Iris pigment epithelial cell (primary cell): ENCODE measurements at regions not wholly inside any gene's neighbourhood (a gene's known extent, or its start where the extent isn't known, plus 50 kb on each side); places are given as distances from the start of the nearest gene placed in this dataset.
A peak's percentile ranks its signal among the peaks of the same experiment; 100 is the strongest.

ENCODE experiments used
- DNase-seq: peaks from one replicate; pipeline ENCODE4 v3.0.0-alpha.2; 2011; ENCODE audit warnings: low read depth

DNA sequence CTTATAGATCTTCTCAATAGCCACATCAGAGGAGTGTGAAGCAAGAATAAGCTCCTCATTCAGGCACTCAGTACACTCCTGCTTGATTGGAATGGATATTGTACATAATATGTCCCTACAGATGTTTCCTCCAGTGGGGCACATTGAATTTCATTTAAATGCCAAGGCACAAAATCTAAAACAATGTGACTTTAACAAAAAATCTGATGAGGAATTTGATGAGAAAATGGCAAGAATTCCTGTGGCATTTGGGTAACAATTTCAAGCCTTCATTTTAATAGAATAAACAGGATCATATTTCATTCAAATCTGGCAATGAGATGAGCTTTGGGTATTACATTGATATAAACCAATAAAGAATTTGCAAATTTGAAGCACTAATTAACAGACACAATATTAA is 307.7 kb upstream of the PKN2 start:
- no peak for DNase-seq

DNA sequence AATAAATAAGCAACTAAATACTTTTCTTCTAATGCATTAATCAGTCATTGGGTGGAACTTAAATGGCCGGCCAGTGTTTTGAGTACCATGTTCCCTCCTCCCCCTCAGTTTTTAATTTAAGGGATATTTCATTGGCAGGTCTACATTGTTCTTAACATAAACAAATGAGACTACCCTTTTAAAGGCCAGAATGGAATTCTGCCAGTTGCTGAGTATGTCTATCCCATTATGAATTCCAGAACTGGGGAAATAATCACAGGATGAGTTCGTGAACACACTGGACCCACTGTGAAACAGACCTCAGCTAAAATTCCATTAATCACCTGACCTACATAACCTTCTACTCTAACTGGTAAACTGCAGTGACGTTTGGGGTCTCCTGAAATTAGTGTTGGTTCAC is 305.5 kb upstream of the PKN2 start:
- DNase-seq: no peak

DNA sequence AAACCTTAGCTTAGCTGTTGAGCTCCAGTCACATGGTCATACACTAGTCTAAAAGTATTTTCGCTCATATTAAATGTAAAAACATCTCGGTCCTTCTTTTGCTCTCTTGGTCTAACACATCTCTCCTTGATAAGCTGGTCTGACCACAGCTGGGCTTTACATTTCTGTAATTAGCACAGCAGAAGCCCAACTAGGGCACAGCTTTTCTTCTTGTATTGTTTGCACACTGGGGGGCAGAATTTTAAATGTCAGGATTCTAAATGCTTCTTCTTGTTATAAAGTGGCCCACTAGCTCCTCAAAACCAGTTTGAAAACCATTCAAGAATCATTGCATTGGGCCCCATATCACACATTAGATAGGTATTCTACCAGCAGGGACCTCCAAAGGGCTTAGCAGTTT is 289.1 kb upstream of the PKN2 start:
- no peak for DNase-seq

DNA sequence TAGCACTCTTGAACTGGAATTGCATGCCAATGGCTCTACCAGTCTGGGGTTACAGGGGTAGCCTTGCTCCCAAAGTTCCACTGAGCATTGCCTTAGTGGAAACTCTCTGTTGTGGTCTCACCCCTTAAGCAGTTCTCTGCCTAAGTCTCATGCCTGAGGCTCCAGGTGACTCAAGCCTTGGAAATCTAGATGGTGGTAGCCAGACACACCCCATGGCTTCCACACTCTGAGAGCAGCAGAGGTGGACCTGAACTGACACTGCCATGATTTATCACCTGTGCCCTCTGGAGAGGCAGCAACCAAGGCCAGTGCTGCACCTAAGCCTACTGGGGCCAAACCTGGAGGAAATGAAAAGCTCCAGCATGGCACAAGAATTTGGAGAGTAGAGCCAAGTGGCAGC is 285.7 kb upstream of the PKN2 start:
- no peak for DNase-seq

DNA sequence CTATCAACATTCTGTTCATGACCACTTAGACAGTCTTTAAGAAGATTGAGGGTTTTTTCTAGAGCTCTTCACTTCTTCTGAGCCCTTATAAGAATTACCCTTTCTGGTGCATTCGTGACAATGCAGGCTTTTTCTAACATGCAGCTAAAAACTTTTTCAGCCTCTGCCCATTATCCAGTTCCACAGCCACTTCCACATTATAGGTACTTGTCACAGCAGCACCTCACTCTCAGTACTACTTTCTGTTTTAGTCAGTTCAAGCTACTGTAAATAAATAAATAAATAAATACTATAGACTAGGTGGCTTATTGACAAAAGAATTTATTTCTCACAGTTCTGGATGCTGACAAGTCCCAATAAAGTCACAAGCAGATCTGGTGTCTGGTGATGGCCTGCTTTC is 284.4 kb upstream of the PKN2 start:
- DNase-seq: no peak

DNA sequence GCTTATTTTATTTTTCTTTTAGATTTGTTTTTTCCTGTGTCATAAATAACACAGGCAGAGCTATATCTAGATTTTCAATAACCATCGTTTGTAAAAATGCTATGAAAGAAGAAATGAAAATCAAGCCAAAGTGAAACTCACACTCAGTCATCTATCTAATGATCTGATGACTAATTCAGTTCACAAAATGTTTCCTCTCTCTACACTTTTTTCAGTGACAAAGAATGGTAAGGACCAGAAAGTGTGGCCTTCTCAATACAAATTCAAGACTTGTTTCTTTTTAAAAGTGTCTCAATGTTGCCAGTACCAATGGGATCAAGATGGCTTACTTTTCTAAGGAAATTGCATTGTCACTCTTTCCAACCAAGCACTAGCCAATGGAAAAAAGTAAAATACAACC is 282.8 kb upstream of the PKN2 start:
- DNase-seq: no peak

DNA sequence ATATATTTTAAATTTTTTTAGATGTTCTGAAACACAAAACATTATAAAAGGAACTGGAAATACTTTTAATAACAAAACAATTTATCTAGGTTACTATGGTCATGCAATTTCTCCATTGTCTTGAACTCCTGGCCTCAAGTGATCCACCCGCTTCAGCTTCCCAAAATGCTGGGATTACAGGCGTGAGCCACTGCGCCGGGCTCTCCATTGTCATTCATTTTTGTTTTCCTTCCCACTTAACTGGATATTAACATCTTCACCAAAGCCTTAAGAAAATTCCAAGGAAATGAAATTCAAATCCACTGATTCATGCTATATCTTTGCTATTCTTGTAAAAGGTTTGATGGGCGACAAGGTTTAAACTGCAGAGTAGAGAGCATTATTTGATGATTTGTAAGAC is 279.5 kb upstream of the PKN2 start:
- DNase-seq: no peak

DNA sequence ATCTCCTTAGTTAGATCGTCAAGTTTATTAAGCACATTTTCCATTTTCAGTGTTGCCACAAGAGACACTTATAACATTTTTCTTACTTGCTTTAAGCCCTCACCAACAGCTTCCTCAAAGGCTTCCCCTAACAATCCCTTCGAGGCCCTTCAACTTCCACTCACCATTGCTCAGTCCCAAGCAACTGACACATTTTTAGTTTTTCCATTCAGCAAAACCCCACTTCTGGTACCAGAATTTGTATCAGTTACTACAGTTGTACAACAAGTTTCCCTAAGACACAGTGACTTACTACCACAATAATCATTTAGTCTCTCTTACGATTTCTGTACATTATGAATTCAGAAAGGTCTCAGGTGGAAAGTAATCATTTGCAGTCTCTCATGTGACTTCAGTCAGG is 276.8 kb upstream of the PKN2 start:
- no peak for DNase-seq

DNA sequence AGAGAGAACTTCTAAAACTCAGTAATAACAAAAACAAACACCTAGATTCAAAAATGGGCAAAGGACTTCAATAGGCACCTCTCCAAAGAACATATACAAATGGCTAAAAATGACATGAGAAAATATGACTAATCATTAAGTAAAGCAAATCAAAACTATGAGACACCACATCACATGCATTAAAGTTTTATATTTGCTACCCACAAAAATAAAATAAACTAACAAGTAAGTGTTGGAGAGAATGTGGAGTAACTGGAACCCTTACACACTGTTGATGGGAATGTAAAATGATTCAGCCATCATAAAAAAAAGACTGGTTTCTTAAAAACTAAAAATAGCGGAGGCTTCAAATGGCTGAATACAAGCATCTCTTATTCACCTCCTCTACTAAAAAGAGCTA is 262.1 kb upstream of the PKN2 start:
- no peak for DNase-seq

DNA sequence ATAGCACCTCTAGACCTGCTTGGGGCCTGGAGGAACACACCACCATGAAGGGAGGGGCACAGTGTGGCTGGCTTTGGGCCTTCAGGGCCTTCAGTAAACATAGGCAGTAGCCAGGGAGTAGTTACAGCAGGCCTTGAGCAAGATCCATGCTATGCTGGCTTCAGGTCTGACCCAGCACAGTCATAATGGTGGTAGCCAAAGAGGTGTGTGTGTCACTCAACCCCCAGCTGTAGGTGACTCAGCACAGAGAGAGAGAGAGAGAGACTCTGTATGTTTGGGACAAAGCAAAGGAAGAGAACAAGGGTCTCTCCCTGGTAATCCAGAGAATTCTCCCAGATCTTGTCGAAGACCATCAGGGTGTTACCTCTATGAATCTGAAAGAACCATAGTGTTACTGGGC is 250.5 kb upstream of the PKN2 start:
- DNase-seq: no peak

DNA sequence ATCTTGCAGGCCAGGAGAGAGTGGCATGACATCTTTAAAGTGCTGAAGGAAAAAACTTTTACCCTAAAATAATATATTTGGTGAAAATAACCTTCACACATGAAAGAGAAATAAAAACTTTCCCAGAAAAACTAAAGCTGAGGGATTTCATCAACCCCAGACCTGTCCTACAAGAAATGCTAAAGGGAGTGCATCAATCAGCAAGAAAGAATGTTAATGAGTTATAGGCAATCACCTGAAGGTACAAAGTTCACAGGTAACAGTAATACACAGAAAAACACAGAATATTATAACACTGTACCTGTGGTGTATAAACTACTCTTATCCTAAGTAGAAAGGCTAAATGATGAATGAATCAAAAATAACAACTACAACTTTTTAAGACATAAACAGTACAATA is 249.2 kb upstream of the PKN2 start:
- DNase-seq: no peak

DNA sequence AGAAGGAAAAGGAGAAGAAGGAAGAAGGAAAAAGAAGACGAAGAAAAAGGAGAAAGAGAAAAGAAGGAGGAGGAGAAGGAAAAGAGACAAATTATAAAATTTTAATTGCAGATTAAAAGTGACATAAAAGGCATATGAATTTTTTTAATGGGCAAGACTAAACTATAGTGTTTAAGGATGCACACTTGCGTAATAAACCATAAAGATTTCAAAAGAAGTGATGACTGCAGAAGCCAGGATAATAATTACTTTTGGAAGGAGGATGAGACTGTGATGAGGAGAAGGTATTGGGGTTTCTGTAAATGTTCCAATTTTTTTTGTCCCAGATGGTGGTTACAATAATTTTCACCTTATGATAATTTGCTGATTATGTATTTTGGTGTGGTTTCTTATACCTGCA is 243.1 kb upstream of the PKN2 start:
- DNase-seq: no peak

DNA sequence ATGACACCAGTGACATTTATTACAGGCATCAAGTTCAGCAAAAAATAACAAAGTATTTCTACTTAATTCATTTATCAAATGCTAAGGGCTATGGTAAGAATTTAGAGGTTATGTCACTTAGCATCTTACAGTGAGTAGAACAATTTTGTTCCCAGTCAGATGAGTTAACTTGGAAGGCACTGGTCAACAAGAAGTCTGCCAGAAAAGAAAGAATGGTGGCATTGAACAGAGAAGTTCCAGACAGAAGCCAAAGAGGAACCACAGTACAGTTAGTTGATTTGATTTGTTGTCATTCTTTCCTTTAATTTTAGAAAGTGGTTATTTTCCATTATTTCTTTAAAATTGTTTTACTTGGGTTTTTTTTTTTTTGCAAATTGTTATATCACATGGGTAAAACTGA is 232.2 kb upstream of the PKN2 start:
- no peak for DNase-seq

DNA sequence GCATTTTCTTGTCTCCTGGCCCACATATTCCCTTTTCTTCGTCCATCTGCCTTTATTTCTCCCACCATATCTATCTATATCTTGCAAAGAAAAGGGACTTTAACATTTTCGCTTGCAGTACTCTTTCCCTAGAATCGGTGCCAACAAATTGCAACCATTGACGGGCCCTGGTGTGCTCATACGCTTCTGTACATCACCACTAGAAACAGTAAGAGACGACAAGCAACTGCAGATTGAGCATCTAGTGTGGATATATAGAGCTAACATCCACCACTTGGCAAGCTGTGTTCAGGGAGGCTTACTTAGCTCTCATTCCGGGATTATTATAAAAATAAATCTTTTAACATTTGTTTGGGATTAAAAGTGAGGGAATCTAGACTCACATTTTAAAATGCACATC is 230.8 kb upstream of the PKN2 start:
- no peak for DNase-seq

DNA sequence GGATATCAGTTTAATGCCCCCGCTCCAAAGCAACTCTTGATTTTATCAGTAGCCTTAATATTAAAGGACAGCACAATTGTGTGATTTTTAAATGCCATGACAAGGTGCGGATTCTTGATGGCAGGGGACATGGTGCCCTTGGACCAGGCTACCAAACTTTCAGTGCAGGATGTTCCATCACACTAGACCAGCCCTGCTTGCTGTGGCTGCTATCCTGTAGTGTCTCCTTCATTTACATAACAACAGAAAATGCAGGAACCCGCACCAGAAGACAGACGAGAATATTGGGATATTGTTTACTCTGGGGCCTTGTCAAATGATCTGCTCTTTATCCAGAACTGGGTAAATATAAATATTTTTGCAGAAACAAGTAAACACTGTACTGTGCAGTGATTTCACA is 229.3 kb upstream of the PKN2 start:
- DNase-seq: no peak

DNA sequence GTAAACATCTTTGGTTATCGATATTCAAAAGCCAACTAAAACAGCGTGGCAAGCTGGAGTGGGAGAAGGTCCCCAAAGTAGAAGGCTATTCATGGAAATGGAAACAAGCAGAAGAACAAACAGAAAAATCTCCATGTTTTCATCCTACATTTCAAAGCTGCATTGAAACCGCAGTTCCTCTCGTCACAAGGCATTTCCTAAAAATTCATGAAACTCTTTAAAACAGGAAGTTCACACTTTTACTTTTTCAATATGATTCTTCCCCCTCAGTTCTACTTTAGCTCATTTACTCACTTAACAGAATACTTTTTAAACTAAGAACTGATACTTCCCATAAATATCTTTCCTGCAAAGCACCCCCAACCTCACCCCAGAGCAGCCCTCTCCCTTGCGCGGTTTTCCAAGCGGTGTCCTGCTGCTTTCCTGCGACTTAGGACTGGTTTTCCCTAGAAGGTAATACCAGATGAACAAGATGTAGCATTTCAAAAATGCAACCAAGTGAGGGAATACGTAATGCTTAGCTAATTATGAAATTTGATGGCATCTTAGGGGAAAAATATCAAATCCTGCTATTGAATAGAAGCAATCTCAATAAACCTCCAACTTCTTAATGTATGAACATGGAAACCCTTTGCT is 228.3 kb upstream of the PKN2 start:
- no peak for DNase-seq

DNA sequence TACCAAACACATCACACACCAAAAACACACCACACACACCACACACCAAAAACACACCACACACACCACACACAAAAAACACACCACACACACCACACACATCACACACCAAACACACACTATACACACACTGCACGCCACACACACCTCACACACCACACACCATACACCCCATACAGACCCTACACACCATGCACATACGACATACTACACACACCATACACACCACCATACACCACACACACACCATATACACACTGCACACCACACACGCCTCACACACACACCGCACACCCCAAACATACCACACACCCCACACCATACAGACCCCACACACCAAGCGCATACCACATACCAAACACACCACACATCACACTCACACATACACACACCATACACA is 226.9 kb upstream of the PKN2 start:
- no peak for DNase-seq

DNA sequence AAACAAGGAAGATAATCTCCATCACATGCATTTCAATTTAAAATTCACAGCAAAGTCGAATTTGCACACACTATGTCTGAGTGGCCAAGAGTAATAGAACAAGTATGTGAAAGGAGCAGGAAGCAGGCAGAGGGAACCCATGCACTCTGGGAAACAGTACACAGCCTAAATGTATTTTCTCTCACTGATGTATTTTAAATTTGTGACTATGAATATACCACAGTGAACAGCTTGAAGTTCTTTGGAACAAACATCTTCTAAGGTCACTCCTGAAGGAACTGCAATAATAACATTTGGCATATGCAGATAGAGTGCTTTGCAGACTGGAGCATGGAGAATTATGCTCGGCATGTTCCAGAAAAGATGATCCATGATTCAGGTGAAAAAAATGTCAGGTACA is 223.1 kb upstream of the PKN2 start:
- no peak for DNase-seq

DNA sequence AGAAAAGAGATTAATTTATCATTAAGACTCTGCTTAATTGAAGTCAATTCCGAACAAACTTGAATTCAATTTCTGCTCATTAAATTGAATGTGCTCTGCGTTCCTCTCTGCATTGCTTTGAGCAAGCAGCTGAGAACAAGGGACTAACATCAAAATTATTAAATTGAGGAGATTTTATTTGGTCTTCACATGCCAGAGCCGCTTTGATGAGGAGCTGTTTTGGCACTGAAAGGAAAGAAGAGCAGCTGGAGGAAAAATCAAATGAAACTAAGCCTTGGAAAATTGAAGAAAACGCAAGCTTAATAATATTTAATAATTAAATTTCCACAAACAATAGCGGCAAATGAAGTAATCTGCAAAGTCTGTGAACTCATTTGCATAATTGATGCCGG is 222.0 kb upstream of the PKN2 start:
- no peak for DNase-seq

DNA sequence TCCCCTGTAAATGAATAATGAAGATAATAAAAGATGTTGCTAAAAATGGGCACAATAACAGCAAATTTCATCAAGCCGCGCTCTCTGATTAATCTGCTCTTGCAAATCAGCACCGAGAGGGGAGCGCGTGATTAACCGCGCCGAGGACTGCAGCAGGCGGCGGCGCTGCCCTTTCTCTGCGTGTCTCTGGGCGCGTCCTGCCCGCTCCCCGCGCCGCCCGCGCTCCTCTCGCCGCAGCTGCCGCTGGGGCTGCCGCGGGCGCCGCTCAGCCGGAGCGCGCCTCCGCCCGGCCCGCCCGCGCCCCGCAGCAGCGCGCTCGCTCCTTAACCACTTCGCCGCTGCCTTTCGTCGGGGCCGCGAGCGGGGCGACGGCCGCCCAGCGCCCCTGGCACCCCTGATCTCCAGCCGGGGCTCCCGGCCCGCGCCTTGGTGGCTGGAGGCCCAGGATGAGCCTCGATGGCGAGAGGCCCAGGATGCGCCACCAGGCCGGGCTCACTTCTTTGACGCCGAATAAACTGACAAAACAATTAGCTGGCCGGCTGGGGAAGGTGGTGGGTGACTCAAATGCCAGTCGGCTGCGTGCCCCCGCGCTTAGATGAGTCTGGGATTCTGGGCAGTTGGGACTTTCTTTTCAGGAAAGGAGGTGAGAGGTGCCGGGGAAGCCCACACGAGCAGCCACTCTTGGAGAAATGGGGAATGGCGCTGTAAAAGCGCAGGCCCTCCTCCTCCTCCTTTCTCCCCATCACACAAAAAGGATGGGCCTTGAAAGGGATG is 221.4 kb upstream of the PKN2 start:
- peak; percentile 37 for DNase-seq

DNA sequence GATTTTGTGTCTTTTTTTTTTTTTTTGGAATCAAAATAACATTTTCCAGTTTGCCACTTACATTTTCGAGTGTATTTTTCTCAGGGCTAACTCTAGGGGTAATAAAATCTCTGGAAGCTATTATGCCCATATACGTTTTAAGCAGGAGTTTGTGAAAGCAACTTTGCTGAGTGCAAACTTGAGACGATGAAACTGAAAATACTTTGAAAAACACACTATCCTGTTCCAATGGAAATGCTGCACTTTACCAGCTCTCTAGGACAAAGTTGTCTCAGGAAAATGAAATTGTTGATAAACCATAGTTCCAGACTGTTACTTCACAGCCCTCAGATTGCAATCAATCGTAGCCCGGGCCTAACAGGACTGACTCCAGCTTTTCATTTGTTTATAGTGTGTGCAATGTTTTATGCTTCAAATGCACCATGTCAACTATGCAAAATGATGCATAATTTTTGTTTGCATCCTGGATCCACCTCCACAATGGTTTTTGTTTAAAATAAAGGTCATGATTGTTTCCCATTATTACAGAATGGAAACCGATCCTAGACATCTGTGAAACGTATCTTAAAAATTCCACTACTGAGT is 220.6 kb upstream of the PKN2 start:
- DNase-seq: no peak

DNA sequence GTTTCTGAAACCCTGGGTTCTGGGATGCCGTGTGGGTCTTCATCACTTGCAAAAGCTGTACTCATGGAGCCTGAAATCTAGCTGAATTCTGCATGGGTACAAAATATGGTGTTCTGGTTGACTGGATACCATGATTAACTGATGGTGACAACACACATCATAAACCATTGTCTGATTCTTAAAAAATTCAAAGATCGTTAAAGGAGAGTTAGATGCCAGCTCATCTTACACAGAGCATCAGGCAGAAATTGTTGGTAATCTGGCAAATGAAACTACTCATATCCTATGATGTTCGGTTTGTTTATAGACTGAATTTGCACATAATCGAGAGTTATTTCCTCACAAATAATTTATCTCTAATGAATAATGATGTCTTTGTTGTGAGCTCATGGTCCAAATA is 218.1 kb upstream of the PKN2 start:
- DNase-seq: no peak

DNA sequence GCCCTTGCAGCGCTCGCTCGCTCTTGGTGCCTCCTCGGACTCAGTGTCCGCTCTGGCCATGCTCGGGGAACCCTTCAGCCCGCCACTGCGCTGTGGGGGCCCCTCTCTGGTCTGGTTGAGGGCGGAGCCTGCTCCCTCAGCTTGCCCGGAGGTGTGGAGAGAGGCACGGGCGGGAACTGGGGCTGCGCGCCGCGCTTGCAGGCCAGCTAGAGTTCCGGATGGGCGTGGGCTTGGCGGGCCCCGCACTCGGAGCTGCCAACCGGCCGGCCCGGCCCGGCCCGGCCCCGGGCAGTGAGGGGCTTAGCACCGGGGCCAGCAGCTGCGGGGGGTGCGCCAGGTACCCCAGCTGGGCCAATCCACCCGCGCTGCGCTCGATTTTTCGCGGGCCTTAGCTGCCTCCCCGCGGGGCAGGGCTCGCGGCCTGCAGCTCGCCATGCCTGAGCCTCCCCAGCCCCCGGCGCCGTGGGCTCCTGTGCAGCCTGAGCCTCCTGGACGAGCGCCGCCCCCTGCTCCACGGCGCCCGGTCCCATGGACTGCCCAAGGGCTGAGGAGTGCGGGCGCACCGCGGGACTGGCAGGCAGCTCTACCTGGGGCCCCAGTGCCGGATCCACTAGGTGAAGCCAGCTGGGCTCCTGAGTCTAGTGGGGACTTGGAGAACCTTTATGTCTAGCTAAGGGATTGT is 217.0 kb upstream of the PKN2 start:
- no peak for DNase-seq
